NCI-H1105 treated with DMSO at 0.1 percent for 48 hours (cell line): ENCODE measurements at regions not wholly inside any gene's neighbourhood (a gene's known extent, or its start where the extent isn't known, plus 50 kb on each side); places are given as distances from the start of the nearest gene placed in this dataset.
"Not testable (repeated sequence)": the region's sequence is repeated elsewhere in the genome, so short reads cannot be mapped to it uniquely, and the experiment has no call there.

Experiments used
- DNase-seq: peaks from one replicate; lab custom pipeline; 2025; lab: John Stamatoyannopoulos, UW

DNA sequence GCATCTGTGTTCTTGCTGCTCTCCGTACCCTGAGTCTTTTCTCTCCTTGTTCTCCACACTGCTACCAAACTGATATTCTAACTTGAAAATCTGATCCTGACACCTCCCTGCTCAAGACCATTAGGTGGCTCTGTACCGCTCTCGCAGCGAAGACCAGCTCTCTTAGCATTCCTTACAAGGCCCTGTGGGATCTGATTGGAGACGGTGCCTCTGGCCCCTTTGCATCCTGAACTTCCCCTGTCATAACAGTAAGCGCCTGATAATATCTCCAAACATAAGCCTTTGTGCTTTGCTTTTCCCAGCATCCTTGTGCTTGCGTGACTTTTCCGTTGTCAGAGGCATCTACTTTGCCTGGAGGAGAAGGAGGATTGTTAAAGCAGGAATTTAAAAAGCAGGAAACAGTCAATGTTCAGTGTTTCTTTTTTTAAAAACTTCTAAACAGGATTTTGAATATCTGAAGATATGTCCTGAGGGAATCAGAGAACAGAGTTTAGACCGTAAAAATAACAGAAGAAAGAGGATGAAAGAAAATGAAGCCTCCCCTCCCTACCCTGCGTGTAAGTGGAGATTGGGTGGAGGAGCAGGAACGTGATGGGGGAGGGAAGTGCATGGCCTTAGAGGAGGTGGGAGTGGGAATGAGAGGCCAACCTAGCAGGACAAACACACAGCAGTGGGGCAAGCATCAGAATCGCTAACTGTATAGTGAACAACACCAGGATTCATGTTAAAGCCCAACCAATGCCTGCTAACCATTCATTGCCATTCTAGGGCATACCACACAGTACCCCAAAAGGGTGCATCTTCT is 89.2 kb upstream of the STMND1 start:
- no peak for DNase-seq

GRCh38 chr6:17011985-17012384 is 89.9 kb upstream of the STMND1 start:
- DNase-seq = no peak

GRCh38 chr6:17007749-17008148 is 94.1 kb upstream of the STMND1 start:
- DNase-seq = no peak

- no peak for DNase-seq
These were observed 95.3 kb upstream of the STMND1 start for GRCh38 chr6:17006543-17006942.

DNA sequence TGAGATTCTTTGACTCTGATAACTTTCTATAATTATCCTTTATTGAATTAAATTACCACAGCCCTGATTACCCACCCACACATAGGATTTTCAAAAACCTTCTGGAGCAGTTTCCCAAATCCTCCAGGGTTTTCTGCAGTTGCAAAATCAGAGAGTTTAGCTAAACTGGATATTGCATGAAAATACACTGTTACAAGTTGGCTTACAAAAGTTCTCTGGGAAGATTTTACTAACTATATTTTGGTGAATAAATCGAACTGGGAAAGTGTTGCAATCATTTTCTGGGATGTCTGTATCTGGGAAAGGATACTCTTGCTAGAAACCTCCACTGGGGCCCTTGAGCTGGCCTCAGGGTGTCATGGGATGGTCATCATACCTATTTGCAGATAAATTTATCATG is 97.6 kb upstream of the STMND1 start:
- no peak for DNase-seq

DNA sequence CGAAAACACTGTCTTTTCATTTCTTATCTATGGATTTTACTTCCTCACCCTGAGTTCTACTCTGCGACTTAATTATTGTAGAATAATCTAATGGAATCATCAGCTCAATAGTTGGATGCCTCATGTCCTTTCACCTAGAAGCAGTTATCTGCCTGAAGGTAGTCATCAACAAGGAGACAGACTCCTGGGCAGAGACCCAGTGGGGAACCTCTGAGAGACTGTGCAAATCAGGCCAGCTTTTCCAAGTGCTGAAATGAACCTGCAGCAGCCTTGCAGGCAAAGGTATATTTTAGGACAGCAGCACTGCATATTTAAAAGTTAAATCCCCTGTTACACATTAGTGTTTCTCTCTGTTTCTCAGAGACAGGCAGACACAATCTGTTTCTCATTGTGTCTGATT is 99.7 kb upstream of the STMND1 start:
- no peak for DNase-seq

- DNase-seq = no peak
These were observed 100.7 kb upstream of the STMND1 start for GRCh38 chr6:17001188-17001587.

- no peak for DNase-seq
These were observed 102.1 kb upstream of the STMND1 start for GRCh38 chr6:16999491-17000436.

GRCh38 chr6:16998461-16998860 is 103.4 kb upstream of the STMND1 start:
- no peak for DNase-seq

GRCh38 chr6:16995511-16996250 is 106.2 kb upstream of the STMND1 start:
- no peak for DNase-seq

GRCh38 chr6:16993396-16993795 is 108.5 kb upstream of the STMND1 start:
- DNase-seq = no peak

- DNase-seq = no peak
These were observed 109.7 kb upstream of the STMND1 start for GRCh38 chr6:16991981-16992629.

DNA sequence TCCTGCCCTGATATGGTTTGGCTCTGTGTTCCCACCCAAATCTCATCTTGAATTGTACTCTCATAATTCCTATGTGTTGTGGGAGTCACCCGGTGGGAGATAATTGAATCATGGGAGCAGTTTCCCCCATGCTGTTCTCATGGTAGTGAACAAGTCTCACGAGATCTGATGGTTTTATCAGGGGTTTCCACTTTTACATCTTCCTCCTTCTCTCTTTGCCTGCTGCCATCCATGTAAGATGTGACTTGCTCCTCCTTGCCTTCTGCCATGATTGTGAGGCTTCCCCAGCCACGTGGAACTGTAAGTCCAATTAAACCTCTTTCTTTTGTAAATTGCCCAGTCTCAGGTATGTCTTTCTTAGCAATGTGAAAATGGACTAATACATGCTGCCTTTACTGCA is 111.9 kb upstream of the STMND1 start:
- DNase-seq = not testable (repeated sequence)

DNA sequence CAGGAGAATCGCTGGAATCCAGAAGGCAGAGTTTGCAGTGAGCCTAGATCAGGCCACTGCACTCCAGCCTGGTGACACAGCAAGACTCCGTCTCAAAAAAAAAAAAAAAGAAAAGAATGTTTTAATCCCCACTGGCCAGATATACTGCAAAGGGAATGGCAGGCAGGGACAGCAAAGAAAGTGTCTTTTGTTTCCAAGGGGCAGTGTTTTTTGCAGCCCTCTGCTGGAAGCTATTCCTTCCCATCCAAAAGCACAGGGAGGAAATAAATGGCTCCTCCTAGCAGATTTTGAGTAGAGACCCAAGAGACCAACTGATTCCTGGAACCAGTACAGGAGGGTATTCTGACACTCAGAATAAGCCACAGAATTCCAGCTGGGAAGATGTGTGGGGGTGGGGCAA is 112.5 kb upstream of the STMND1 start:
- DNase-seq = no peak

GRCh38 chr6:16987996-16988395 is 113.9 kb upstream of the STMND1 start:
- no peak for DNase-seq

- no peak for DNase-seq
These were observed 116.2 kb upstream of the STMND1 start for GRCh38 chr6:16985513-16986284.

DNA sequence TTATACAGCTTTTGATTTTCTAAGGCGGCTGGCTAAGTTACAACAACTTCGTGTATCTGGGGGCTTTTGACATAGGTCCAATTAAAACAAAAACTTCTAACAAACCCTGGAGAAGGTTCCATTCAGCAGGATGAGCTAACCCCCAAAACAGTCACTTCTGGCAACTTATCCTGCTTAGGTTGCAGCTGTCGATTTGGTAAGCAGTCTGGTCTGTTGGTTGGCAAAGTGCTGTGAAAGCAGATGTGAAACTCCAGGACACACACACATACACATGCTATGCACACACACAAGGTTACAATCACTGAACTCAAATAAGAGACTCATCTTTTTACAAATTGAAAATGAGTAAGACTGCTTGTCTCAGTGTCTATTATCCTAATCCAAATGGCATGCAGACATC is 119.0 kb upstream of the STMND1 start:
- no peak for DNase-seq

- DNase-seq = no peak
These were observed 122.0 kb upstream of the STMND1 start for GRCh38 chr6:16979677-16980370.

DNA sequence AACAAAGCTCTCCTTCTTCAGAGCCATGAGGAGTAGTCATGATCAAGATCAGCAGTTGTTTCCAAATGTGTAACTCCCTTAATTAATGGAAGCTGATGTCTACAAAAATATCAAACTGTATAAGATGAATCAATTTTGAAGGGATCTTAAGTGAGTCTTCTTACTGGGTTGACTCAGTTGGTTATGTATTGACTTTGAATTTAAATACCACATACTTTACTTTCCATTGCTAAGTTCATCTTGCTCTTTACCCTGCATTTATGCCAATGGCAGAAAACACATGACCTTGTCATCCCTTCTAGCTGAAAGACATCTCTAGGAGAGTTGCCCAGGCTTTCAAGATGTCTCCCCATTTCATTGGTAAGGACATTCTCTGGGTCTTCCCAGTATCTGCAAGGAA is 123.2 kb upstream of the STMND1 start:
- DNase-seq = no peak

DNA sequence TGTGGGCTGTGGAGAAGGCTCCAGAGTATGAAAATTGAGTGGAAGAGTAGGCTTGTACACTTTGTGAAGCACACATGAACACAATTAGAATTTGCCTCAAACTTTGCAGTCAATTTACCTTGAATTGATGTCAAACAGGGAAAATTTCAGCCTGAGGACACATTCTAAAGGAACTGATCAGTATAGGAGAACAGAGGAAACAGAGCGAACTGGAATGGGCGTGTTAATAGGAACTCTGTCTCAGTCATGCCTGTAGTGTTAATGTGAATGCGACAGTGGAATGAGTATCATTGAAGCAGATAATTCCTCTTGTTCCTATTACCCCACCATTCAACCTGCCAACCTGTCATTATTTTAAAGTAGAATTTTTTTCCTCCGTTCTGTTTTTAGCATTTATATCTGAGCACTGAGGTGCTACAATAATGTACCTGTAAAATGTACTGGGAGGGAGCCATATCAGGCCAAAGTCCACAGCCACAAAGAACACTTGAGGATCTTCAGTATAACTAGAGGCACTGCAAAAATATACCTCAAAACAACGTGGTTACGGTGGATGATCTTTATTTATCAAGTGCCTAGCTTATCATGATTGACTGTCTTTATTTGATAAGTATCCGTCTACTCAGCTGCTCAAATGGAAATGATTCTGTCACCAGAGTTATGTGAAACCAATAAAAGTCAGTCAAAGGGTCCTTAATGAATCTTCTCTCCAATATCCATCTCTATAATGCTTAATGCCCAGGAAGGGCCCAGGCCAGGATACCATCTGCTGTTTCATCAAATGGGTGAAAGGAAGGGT is 125.3 kb upstream of the STMND1 start:
- no peak for DNase-seq
